CD4-positive, alpha-beta T cell treated with Interleukin-6 for 4 hours (primary cell): ENCODE measurements at regions not wholly inside any gene's neighbourhood (a gene's known extent, or its start where the extent isn't known, plus 50 kb on each side); places are given as distances from the start of the nearest gene placed in this dataset.
A peak's percentile ranks its signal among the peaks of the same experiment; 100 is the strongest.

Experiments
- DNase-seq: peaks from one replicate; pipeline ENCODE4 v3.0.0-alpha.2; 2020; ENCODE audit warnings: mixed read lengths

- peak; percentile 31 for DNase-seq
Observed at GRCh38 chr7:21253740-21254687, 173.9 kb upstream of the SP4 start.

DNA sequence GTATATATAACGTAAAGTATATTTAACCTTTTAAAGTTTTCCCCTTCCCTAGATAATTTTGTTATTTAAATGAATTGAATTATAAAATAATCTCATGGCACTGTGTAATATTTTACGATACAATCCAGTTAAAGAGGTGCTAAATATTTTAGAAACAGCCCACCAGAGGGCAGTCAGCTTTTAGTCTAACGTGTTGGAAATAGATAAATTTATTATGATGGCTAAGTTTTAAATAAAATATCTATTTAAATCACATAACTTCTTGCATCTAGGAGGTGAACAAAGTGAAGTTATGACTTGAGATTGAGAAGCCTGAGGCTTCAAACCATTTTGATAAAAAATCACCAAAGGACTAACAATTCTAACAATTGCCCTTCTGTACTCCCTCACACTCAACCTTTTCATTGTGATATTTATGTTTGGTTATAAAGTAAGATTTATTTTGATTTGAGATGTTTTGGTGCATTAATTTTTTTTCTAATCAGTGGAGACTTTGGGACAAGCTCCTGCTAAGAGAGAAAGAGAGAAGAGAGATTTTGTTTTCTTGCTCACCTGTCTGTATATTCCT lies 171.5 kb upstream of the SP4 start:
- DNase-seq, result peak; percentile 49

GRCh38 chr7:21260939-21261338 lies 166.9 kb upstream of the SP4 start:
- no peak for DNase-seq

DNA sequence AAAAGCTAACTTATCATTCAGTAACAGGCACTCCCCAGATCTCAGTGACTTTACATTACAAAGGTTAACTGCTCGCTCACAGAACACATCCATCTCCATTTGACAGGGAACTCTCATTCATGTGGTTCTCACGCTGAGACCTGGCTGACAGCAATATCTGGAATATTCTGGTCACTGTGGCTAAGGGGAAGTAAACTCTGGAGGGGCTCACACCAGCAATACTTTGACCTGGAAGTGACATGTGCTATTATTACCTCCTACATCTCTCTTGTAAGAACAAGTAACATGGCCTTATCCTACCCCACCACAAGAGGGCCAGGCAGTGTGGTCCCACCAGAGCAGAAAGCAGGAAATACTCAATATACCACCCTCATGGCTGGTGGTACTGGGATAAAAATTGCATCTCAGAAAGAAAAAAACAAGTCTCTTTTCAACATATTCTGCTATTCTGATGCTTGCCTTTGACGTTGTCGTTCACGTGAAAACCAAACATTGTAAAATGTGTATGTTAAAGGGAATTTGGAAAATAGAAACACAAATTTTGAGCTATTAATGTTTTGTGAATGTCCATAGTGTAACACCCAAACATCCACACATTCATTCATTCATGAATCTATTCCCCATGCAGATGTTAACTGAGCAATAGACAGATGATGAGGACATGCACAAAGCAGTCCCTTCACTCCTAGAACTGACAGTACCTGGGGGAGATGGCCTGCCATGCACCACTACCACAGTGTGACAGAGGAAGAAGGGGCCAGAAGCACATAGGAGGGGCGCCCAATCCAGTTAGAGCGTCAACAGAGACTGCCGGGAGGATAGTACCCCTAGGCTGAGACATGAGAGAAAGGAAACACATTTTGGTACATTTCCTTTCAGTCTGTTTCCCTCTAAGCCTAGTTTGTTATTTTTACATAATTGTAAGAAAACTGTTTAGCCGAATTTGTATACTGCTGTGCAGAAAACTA lies 166.0 kb upstream of the SP4 start:
- DNase-seq, result peak; percentile 51

GRCh38 chr7:21269021-21269420 lies 158.9 kb upstream of the SP4 start:
- no peak for DNase-seq

GRCh38 chr7:21276471-21277035 lies 151.3 kb upstream of the SP4 start:
- no peak for DNase-seq

- DNase-seq, result no peak
Observed at GRCh38 chr7:21278944-21279343, 148.9 kb upstream of the SP4 start.

DNA sequence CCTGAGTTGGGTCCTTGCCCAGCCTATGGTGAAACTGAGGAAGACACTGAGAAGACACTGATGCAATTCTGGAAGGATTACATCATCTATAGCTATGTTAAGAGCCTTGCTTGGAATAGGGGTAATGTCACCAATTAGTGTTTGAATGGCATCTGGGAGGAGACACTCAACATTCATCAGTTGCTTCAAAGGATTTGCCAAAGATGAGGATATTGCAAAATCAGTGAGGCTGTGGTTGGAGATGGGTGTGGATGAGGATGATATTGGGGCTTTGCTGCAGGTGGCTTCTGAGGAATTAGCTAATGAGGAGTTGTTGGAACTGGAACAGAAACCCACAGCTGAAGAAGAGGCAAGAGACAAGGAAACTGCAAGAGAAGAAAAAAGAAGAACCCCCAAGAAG lies 146.7 kb upstream of the SP4 start:
- no peak for DNase-seq

DNA sequence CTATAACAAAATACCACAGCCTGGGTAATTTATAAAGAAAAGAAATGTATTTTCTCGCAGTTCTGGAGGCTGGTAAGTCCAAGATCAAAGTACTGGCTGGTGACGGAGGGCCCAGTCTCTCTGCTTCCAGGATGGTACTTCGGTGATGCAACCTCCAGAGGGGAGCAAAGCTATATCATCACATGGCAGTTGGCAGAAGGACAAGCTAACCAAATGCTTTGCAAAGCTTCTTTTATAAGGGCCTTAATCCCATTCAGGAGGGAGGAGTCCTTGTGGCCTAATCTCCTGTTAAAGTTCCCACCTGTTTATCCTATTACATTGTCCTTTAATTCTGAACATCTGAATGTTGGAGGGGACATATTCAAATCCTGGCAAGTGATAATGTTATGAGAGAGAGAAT lies 134.1 kb upstream of the SP4 start:
- DNase-seq, result no peak

- no peak for DNase-seq
Observed at GRCh38 chr7:21299766-21300165, 128.1 kb upstream of the SP4 start.

- peak; percentile 1 for DNase-seq
Observed at GRCh38 chr7:21300692-21301091, 127.2 kb upstream of the SP4 start.

DNA sequence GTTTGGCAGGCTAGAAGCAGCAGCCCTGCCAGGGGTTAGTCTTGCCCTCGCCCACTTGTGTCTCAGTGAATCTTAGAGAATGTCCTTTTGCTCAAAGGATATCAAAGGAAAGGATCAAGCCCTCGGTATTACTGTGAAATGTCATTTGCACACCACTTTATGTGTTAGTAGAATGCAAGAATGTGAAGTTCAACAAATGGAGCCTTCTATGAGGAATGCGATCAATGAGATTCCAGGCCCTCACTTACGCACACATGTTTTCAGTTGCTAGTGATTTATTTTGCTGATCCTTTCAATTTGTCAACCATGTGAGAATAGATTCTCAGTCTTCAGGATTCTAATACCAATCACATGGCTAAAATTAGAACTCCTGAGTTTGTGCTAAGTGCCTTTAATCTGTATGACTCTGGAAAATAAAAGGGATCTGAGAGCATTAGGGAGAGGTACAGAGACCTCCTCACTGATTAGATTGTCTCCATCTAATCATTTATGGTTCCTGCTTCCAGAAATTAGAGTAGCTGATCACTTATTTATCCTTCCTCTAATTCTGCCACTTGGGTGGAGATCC lies 123.0 kb upstream of the SP4 start:
- DNase-seq, result no peak

GRCh38 chr7:21305455-21306235 lies 122.2 kb upstream of the SP4 start:
- no peak for DNase-seq

DNA sequence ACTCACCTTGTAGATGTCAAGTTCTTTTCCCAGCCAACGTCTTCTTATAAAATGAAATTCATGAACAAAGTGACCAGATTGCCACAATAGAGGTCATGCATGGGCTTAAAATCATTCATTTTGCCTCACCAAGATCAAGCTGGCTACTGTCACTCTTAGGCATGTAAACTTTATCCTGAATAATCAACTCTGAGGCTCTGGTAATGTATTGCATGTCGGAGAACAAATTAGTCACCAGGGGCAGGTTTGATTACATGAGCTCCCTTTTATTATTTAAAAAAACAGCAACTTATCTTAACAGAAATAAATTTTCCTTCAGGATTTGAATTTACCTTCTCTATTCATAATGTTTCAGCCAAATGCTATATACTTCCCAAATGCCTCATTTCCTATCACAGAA lies 112.9 kb upstream of the SP4 start:
- no peak for DNase-seq

DNA sequence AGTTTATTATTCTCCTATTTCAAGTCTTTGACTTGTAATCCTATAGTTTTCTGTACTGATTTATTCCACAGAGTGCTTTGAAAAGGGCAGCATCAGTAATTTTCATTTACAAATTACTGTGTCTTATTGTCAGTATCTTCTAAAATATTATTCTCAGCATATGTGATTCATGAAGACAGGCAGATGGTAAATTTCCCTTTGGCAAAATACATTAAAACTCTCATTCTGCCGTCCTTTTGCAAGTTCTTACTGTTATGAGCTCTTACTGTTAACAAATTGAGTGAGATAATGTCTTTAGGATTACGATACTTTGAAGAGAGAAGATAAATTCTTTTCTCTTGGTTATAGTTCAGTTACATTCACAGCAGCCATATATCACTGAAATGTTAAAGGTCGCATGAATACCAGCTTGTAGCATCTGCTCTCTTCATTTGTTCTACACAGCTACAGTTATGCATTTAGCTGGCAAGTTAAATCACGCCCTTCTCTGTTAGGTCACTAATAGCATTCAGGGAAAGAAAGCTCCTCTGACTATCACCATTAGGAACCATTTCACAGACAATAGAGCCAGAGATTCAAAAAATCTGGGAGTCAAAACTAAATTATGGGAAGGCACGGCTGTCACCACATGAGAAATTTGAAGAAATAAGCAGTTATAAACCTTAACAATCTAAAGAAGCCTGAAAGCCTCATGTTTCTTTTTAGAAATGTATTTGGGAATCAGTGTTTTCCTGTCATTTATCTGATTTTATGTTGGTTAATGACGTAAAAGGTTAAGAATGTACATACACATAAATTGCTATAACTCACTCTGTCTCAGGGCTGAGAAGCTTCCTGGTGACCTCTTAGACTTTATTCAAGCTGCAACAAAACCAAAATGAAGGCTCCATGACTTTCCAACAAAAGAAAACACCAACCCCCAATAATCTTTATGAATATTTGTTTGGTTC lies 109.6 kb upstream of the SP4 start:
- no peak for DNase-seq

DNA sequence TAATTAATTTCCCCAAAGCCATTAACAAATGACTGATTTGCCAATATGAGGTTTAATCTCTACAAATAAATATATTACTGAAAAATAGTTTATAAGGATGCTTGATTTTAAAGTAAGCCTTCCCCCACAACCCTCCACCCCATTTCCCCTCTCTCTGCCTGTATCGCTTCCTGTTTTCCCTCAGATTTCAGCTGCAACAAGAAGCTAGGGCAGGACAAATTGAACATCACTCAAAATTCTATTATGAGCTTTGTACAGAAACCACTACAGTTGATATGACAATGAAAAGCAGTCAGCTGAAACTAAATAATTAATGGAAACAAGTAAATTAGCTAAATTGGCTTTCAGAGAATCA lies 109.0 kb upstream of the SP4 start:
- DNase-seq, result no peak

- DNase-seq, result no peak
Observed at GRCh38 chr7:21326241-21326640, 101.6 kb upstream of the SP4 start.

GRCh38 chr7:21326921-21327320 lies 101.0 kb upstream of the SP4 start:
- no peak for DNase-seq

- DNase-seq, result no peak
Observed at GRCh38 chr7:21327422-21328409, 100.2 kb upstream of the SP4 start.
